ENCODE measurements at regions not wholly inside any gene's neighbourhood (a gene's known extent, or its start where the extent isn't known, plus 50 kb on each side); places are given as distances from the start of the nearest gene placed in this dataset.

DNA sequence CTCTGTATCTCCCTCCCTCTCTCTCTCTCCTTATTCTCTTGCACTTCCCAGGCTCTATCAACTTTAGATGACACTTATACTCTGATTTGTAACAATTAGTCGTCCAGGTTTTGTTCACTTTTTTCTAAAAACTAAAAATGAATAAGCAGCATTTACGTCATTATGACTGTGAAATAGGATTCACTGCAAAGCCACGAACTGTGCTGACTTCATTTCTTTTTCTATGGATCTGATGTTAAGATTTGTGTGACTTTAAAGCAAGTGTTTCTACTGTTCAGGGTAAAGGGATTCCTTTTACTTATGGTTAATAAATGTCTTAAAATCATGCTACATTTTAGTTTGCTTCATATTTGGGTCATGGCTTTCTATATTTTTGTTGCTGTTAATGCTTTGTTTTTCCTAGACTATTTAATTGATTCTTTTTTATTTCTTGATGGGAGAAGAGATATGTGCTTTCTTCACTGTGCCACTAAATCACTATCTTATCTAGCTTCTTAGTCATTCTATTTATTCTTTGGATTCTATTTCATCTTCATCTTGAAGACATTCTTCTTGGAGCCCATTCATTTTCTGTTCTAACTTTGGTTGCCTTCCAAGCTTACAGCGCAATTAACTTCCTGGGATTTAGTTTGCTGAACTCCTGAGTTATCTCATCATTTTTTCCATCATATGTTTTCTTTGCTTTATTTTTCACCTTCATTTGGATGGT lies 480.4 kb upstream of the TRIB2 start:
- TF ChIP-seq ZNF274 (IDR thresholded peaks at IDR 0.05; ENCODE audit: low read depth, low read length) (no peak), YY1 (IDR thresholded peaks at IDR 0.05; ENCODE audit: insufficient read depth, insufficient read length) (no peak)
